ENCODE measurements at regions not wholly inside any gene's neighbourhood (a gene's known extent, or its start where the extent isn't known, plus 50 kb on each side); places are given as distances from the start of the nearest gene placed in this dataset.

- no peak for TF ChIP-seq CTCF (IDR thresholded peaks at IDR 0.05 in 4 of 5, conservative IDR thresholded peaks at IDR 0.05 in 1 of 5)
- TF ChIP-seq POLR2A (IDR thresholded peaks at IDR 0.05) = no peak
Measured at GRCh38 chr13:31675440-31675953, 63.8 kb upstream of the RXFP2 start.
